MM.1S (cell line): ENCODE measurements at regions not wholly inside any gene's neighbourhood (a gene's known extent, or its start where the extent isn't known, plus 50 kb on each side); places are given as distances from the start of the nearest gene placed in this dataset.

Experiments used
- EZH2 ChIP-seq: fragments of 300-600 bp; sonication (generic); optimal IDR thresholded peaks from 2 replicates; pipeline ENCODE3; 2017; ENCODE audit warnings: low read depth, mild to moderate bottlenecking, antibody characterized with exemption, low read length, mixed read lengths
- TF ChIP-seq, protein P1 (sequence below): fragments of 300-600 bp; sonication (generic); IDR thresholded peaks from 2 replicates; pipeline ENCODE4 v1.5.1; 2016; ENCODE audit warnings: antibody characterized with exemption, low read length, mixed read lengths

DNA sequence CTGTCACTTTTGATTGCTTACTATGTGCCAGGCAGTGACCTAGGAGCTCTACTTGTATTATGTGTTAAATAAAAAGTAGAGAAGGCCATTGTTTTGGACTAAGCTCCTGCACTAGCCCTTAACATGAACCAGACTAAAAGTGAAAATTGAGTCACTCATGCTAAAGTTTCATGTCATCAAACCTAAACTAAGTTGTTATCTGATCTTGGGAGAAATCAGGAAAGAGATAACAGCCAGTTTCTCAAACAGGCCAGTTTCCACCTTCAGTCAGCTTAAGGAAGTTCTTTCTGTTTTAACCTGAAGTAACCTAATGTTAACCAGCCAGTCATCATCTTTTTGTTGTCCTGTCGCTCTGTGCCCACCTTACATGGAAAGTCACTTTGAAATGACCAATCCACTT is 102.1 kb upstream of the MARK1 start:
- TF ChIP-seq, protein P1, sequence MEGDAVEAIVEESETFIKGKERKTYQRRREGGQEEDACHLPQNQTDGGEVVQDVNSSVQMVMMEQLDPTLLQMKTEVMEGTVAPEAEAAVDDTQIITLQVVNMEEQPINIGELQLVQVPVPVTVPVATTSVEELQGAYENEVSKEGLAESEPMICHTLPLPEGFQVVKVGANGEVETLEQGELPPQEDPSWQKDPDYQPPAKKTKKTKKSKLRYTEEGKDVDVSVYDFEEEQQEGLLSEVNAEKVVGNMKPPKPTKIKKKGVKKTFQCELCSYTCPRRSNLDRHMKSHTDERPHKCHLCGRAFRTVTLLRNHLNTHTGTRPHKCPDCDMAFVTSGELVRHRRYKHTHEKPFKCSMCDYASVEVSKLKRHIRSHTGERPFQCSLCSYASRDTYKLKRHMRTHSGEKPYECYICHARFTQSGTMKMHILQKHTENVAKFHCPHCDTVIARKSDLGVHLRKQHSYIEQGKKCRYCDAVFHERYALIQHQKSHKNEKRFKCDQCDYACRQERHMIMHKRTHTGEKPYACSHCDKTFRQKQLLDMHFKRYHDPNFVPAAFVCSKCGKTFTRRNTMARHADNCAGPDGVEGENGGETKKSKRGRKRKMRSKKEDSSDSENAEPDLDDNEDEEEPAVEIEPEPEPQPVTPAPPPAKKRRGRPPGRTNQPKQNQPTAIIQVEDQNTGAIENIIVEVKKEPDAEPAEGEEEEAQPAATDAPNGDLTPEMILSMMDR = no peak
- no peak for TF ChIP-seq EZH2
